HFF-Myc (cell line): ENCODE measurements at regions not wholly inside any gene's neighbourhood (a gene's known extent, or its start where the extent isn't known, plus 50 kb on each side); places are given as distances from the start of the nearest gene placed in this dataset.

ENCODE experiments used
- DNase-seq: peaks from one replicate; pipeline ENCODE4 v3.0.0-alpha.2; 2011; ENCODE audit warnings: low read depth; ENCODE audit errors: extremely low read depth
- H3K4me3 ChIP-seq: replicated peaks from 2 replicates; pipeline ENCODE4 v1.5.1; 2011; ENCODE audit warnings: low read depth, mild to moderate bottlenecking, control low read depth, low read length
- TF ChIP-seq, protein P1 (sequence below): IDR thresholded peaks from 2 replicates; pipeline ENCODE4 v1.5.1; 2012; ENCODE audit warnings: mild to moderate bottlenecking, low read depth, low read length, control low read depth; ENCODE audit errors: missing control alignments

DNA sequence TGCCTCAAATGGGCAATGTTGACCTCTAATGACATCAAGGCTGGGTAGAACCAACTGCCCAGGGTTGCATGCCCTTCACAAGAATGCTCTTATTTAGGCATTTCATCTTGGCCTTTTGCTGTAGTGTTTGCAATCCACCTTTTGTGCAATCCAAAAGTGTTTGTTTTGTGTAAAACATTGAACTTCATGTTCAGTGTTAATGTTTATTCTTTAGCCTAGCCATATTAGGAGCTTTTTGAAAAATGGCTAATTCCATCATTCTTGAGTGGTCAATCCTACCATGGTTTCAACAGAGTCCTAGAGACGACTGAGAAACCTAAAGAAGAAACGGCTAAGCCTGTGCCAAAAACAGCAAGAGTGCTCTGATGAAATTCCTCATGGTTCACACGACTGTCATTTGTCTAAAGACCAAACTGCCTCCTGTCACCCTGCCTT, 279.6 kb upstream of the PRDM1 start:
- H3K4me3 ChIP-seq: no peak overlapping the region
- TF ChIP-seq, protein P1, sequence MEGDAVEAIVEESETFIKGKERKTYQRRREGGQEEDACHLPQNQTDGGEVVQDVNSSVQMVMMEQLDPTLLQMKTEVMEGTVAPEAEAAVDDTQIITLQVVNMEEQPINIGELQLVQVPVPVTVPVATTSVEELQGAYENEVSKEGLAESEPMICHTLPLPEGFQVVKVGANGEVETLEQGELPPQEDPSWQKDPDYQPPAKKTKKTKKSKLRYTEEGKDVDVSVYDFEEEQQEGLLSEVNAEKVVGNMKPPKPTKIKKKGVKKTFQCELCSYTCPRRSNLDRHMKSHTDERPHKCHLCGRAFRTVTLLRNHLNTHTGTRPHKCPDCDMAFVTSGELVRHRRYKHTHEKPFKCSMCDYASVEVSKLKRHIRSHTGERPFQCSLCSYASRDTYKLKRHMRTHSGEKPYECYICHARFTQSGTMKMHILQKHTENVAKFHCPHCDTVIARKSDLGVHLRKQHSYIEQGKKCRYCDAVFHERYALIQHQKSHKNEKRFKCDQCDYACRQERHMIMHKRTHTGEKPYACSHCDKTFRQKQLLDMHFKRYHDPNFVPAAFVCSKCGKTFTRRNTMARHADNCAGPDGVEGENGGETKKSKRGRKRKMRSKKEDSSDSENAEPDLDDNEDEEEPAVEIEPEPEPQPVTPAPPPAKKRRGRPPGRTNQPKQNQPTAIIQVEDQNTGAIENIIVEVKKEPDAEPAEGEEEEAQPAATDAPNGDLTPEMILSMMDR: no peak
- DNase-seq: no peak

DNA sequence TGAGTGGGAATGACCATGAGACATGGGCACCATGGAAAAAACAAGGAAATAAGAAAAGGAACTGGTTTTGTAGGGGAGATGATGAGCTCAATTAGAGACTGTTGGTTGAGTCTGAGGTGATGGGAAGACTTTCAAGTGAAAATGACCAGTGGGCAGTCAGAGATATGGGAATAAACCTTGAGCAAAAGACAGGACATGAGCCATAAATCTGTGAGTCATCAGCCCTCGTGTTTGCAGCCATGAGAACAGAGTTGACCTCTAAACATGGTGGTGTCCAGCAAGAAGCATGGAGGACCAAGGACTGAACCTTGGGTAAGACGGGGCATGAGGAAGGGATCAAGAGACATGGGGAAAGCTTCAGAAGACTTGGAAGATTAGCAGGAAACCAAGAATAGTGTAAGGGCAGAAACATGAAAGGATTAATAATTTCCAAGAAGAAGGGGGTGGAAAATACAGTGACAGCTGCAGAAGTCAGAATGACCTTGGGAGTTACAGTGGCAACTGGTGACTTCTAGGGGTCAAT, 280.6 kb upstream of the PRDM1 start:
- no peak overlapping the region for H3K4me3 ChIP-seq
- DNase-seq: no peak
- TF ChIP-seq, protein P1: no peak

DNA sequence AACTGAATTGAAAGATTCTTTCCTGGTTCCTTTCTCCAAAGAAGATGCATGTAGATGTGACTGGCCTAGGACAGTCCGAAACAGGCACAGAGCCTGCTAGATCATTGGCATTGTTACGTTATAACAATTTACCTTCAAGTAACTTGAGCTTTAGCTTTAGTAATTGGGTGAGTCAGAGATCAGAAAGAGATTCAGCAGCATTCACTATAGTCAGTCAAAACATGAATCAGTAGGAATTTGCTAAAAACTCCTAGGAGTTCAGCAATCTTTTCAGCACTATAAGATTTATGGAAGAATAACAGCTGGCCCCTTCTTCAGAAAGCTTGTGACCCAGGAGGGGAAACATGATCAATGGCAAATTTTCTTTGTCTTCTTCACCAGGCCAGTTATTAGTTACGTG, 281.7 kb upstream of the PRDM1 start:
- TF ChIP-seq, protein P1: no peak
- no peak for DNase-seq
- H3K4me3 ChIP-seq: no peak overlapping the region

DNA sequence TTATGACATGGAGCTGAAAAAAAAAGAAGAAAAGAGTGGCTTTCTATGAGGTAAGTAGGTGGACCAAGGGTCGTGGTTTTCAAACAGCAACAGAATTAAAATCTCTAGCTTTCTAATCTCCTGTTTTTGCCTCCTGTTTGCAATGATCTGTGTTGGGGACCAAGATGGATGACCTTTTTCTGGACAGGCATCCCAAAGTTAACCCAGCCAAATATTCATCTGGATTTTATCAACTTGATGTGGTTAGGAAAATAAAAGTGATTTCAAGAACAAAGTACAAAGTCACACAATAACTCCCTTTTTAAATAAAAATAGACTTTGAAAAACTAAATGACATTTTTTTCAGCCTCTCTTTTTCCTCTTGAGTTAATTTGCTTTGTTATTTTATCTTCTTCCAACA, 282.1 kb upstream of the PRDM1 start:
- TF ChIP-seq, protein P1: no peak
- DNase-seq: no peak

DNA sequence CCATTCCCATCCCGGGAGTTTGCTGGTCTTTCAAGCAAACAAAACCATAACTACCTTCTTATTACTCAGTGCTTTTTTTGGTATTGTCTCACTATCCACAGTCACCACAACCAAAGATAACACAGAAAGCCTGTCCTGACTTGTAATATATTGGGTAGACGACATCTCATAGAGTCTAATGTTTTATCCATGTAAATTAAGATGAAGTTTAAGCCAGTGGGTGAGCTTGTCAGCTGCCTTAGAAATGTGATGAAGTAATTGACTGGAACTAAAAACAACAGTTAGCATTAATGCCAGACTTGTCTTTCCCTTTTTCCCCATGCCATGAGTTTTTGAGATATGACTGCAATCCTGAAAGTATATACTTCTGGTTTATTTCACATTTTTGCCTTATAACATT, 282.7 kb upstream of the PRDM1 start:
- H3K4me3 ChIP-seq: no peak overlapping the region

More for the DNA sequence above, 282.1 kb upstream of the PRDM1 start:
- H3K4me3 ChIP-seq: no peak overlapping the region

DNA sequence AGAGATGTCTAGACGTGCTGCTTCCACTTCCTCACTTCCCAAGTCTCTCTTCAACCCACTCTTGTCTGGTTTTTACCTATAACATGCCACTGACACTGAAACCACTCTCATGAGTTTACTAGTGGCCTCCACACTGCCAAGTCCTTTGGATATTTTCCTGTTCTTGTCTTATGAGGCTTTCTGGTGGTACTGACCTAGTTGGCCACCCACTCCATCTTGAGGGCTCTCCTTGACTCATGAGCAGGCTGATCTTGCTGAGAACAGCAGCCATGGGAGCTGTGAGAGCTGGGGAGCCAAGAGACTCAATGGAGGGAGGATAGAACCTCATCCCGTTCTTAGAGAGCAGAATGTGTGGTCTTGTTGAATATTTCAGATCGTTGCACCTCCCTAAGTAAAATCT, 283.4 kb upstream of the PRDM1 start:
- DNase-seq: no peak
- no peak overlapping the region for H3K4me3 ChIP-seq
- TF ChIP-seq, protein P1: no peak

More for the DNA sequence above, 282.7 kb upstream of the PRDM1 start:
- no peak for DNase-seq
- TF ChIP-seq, protein P1: no peak

DNA sequence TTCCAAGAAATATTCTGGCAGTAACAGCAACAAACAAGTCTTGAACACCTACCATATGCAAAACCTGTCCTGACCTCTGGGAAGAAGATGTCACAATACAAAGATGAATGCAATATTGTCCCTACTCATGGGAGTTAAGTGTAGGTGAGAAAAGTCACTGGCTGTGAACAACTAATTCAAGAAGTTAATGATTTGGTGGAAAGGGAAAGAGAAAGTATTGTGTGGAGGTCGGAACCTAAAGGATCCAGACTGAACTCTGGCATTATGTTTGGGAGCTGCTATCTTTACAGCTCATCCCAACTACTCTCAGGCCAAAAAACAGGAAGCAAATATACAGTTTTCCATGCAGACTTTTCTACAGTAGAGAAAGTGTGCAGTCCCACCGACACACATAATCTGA, 285.3 kb upstream of the PRDM1 start:
- H3K4me3 ChIP-seq: no peak overlapping the region
- TF ChIP-seq, protein P1: no peak
- DNase-seq: no peak
